Memory B cell (primary cell): ENCODE measurements at regions not wholly inside any gene's neighbourhood (a gene's known extent, or its start where the extent isn't known, plus 50 kb on each side); places are given as distances from the start of the nearest gene placed in this dataset.
"Not testable (repeated sequence)": the region's sequence is repeated elsewhere in the genome, so short reads cannot be mapped to it uniquely, and the experiment has no call there.

ENCODE experiments used
- ATAC-seq: fragments of 150-1000 bp; cut with Tn5 transposase; 2 replicates; pipeline ENCODE4 v1.10.0; 2021; ENCODE audit warnings: low read depth, mild to moderate bottlenecking, moderate library complexity
- DNase-seq, 2 donors: peaks; one replicate each; pipeline ENCODE4 v3.0.0; 2022; ENCODE audit warnings: low spot score in 2 of 2
- H3K27ac Mint-ChIP-seq: one replicate; pipeline ENCODE4 v1.8.0; 2022; ENCODE audit warnings: mild to moderate bottlenecking, moderate library complexity, mixed read lengths
- H3K27me3 Mint-ChIP-seq: one replicate; pipeline ENCODE4 v1.8.0; 2022; ENCODE audit warnings: mixed read lengths
- H3K36me3 Mint-ChIP-seq: one replicate; pipeline ENCODE4 v1.8.0; 2022; ENCODE audit warnings: mild to moderate bottlenecking, mixed read lengths
- H3K4me1 Mint-ChIP-seq: one replicate; pipeline ENCODE4 v1.8.0; 2022; ENCODE audit warnings: mixed read lengths
- H3K4me3 Mint-ChIP-seq: one replicate; pipeline ENCODE4 v1.8.0; 2022; ENCODE audit warnings: mild to moderate bottlenecking, moderate library complexity, mixed read lengths
- H3K9me3 Mint-ChIP-seq: one replicate; pipeline ENCODE4 v1.8.0; 2022; ENCODE audit warnings: mixed read lengths

DNA sequence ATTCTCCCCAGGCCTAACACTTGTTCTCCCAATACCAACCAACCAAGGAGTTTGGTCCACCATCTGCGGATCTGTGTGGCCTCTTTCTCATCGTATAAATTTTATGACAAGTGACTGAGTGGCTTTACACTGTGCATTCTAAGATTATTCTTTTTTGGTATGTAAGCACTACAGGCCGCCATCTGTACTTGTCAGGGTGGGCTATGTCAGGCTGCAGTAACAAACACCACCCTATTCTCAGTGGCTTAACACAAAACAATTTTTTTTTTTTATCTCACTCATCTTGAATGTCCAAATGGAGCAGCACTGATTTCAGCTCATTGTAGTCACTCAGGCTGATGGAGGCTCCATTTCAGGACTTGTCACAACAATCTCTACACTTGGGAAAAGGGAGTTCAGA lies 412.7 kb upstream of the MIR17HG start:
- no peak overlapping the region for H3K4me3 Mint-ChIP-seq
- no peaks in the 10 kb centered on the region for H3K27me3 Mint-ChIP-seq
- H3K9me3 Mint-ChIP-seq: peaks cover 5% of the 10 kb centered on the region
- H3K36me3 Mint-ChIP-seq: no peaks in the 10 kb centered on the region
- no peak for DNase-seq
- ATAC-seq: no peak
- H3K4me1 Mint-ChIP-seq: no peaks in the 10 kb centered on the region
- H3K27ac Mint-ChIP-seq: no peak overlapping the region

DNA sequence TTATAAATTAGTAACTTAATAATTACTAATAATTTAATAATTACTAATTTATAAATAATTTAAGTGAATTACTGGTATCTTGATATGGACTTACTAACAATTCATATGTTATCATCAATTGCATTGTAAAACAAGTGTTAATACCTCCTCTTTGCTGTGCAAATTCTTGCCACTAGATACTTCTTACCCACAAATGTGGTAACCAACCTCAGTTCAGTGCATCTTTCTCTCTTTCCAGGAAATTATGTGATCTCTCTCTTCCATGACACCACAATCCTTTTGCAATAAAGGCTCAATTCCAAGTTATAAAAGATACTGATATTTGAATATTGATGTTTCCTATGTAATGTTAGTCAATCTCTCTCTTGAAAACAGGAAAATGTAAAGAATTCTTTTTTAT lies 408.6 kb upstream of the MIR17HG start:
- Mint-ChIP-seq H3K4me1 (no peaks in the 10 kb centered on the region), H3K36me3 (no peaks in the 10 kb centered on the region), H3K9me3 (peaks cover 4% of the 10 kb centered on the region), H3K4me3 (no peak overlapping the region), H3K27me3 (no peaks in the 10 kb centered on the region), H3K27ac (no peak overlapping the region)
- DNase-seq: no peak
- no peak for ATAC-seq

DNA sequence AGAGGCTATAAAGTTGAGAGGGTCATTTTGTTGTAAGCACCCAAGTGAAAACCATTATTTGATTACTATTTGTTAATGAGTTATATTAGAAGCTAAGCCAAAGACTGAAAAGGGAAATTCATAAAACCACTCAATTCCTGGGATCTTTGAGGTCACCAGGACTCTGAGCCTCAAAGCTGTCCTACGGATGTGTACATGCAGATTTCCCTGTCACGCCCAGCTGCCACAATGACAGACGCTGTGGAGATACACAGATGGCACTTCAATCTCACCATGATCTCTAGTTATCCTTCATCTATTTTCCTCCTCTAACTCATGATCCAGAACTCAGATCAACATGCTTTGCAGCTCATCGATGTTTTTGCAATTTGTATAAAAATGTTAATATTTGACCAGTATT lies 403.5 kb upstream of the MIR17HG start:
- Mint-ChIP-seq H3K4me3 (no peak overlapping the region), H3K27me3 (no peaks in the 10 kb centered on the region), H3K27ac (no peak overlapping the region), H3K4me1 (no peaks in the 10 kb centered on the region), H3K36me3 (no peaks in the 10 kb centered on the region), H3K9me3 (peaks cover 4% of the 10 kb centered on the region)
- DNase-seq (no peak), ATAC-seq (no peak)

DNA sequence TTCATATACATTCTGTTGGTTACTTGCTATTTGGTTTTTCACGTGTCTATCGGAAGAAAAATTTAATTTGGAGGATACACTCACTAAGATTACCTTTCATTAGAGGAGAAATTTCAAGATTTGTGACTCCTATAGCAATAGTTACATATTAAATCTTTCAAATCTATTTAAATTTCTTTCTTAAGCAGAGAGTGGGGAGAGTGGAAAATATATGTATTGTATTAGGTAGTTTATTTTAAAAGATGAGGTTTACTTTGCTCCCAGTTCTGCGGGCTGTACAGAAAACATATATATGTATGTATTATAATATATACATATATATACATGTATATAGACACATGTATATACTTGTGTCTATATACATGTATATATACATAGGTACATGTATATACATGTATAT lies 402.3 kb upstream of the MIR17HG start:
- not testable (repeated sequence) for H3K36me3 Mint-ChIP-seq, H3K4me3 Mint-ChIP-seq, H3K4me1 Mint-ChIP-seq, ATAC-seq, DNase-seq, H3K27me3 Mint-ChIP-seq, H3K27ac Mint-ChIP-seq, H3K9me3 Mint-ChIP-seq

DNA sequence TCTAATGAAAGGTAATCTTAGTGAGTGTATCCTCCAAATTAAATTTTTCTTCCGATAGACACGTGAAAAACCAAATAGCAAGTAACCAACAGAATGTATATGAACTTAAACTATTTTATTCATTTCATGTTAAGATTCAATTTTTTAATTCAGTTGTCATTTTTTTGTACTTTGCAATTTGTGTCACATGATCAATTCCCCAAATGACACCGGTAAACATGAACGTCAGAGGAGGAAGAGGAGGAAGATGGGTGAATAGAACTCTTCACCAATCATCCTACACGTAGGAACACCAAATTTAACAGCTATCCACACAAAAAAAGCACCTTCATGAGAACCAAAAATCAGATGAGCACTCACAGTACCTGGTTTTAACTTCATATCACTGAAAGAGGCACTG lies 401.4 kb upstream of the MIR17HG start:
- not testable (repeated sequence) for H3K27me3 Mint-ChIP-seq, ATAC-seq, H3K9me3 Mint-ChIP-seq, DNase-seq, H3K4me3 Mint-ChIP-seq, H3K27ac Mint-ChIP-seq, H3K4me1 Mint-ChIP-seq, H3K36me3 Mint-ChIP-seq

DNA sequence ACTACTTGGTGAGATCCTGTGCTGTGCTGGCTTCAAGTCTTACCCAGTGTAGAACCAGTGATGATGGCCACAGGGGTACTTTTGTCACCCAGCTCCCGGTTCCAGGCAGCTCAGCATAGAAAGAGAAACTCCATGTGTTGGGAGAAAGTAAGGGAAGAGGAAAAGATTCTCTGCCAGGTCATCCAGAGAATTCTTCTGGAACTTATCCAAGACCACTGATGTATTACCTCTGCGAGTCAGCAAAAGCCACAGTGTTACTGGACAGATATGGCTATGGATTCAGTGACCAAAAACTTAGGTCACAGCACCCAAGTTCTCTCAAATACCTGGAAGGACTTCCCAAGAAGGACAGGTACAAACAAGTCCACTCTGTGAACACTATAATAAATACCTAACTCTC lies 399.5 kb upstream of the MIR17HG start:
- no peaks in the 10 kb centered on the region for H3K36me3 Mint-ChIP-seq
- H3K4me1 Mint-ChIP-seq: no peaks in the 10 kb centered on the region
- H3K27ac Mint-ChIP-seq: no peak overlapping the region
- H3K27me3 Mint-ChIP-seq: no peaks in the 10 kb centered on the region
- DNase-seq (no peak), ATAC-seq (no peak)
- H3K4me3 Mint-ChIP-seq: no peak overlapping the region
- peaks cover 4% of the 10 kb centered on the region for H3K9me3 Mint-ChIP-seq

DNA sequence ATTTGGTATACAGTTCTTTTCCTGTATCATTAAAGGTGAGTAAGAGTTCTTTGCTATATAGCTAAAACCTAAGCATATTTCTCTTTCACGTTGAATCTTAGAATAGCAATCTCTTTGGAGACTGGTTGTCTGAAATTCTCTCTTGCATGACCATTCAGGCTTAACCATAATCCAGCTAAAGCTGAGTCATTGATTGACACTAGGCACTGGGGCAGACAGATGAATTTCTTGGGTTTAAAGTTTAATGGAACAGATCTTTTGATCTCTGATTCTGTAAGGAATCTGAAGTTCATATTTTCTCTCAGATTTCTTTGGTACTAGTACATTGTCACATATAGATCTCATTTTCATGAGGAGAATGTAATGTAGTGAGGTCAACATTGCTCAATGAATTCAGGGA lies 397.3 kb upstream of the MIR17HG start:
- Mint-ChIP-seq H3K27ac (no peak overlapping the region), H3K27me3 (no peaks in the 10 kb centered on the region), H3K4me1 (no peaks in the 10 kb centered on the region), H3K4me3 (no peak overlapping the region), H3K36me3 (no peaks in the 10 kb centered on the region), H3K9me3 (peaks cover 4% of the 10 kb centered on the region)
- ATAC-seq (no peak), DNase-seq (no peak)

DNA sequence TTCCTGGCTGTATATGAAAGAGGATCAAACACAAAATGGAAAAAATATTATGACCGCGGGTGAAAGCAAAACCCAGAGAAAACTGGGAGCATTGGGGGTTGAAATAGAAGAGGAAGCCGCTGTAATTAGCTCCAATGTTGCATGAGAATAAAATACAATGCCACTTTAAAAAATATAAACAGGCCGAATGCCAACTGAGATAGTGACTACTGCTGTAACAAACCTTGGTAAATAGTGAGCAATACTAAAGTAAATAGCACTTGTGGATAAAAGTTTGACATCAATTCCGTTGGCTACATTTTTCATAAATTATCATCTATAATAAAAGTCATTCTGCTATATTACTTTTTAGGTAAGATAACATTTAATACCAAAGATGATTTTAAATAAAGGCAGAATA lies 395.8 kb upstream of the MIR17HG start:
- DNase-seq (no peak), ATAC-seq (no peak)
- Mint-ChIP-seq H3K9me3 (peaks cover 5% of the 10 kb centered on the region), H3K27me3 (no peaks in the 10 kb centered on the region), H3K4me1 (no peaks in the 10 kb centered on the region), H3K4me3 (no peak overlapping the region), H3K27ac (no peak overlapping the region), H3K36me3 (no peaks in the 10 kb centered on the region)

DNA sequence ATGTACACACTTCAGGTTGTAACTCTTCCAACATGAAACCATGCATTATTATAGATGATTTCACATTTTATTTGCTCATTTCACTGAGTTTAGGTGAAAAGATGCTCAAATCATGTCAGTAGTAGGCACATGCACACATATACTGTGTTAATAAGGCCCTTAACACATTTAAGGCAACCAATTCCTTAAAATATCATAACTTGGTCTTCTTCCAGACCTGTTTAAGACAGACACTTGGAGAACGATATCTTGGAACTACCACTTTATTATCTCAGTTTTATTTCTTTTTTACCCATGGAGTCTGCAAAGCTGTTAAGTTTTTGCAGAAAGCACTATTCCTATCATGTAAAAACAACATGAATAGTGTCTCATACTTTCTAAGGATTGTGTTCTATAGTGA lies 395.2 kb upstream of the MIR17HG start:
- H3K9me3 Mint-ChIP-seq: peaks cover 5% of the 10 kb centered on the region
- H3K4me1 Mint-ChIP-seq: no peaks in the 10 kb centered on the region
- H3K27me3 Mint-ChIP-seq: no peaks in the 10 kb centered on the region
- H3K27ac Mint-ChIP-seq: no peak overlapping the region
- ATAC-seq (no peak), DNase-seq (no peak)
- no peaks in the 10 kb centered on the region for H3K36me3 Mint-ChIP-seq
- no peak overlapping the region for H3K4me3 Mint-ChIP-seq

DNA sequence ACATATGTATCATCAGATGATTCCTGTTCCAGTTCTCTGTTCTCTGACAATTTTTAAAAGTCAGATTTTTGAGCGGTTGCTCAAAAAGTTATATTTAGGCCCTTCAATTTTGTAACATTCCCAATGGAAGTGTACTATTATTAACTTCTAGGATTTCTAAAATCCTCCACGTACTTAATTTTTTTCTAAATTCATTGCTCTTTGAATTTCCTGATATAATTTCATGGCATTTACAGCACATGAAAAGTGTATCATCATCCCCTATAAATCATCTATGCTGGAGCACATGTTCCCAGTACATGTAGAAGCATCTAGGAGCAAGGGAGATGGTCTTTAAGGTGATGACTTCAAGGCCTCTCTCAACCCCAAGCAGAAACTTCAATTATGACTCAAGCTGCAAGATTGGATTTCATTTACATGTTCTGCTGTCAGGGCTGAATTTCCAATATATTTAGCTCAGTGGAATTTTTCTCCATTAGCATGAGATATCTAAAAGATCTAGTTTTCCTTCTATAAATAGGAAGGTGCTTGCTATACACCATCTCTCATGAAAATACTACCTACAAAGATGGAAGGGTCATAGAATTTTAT lies 392.8 kb upstream of the MIR17HG start:
- Mint-ChIP-seq H3K36me3 (no peaks in the 10 kb centered on the region), H3K4me1 (no peaks in the 10 kb centered on the region), H3K27ac (no peak overlapping the region), H3K4me3 (no peak overlapping the region), H3K9me3 (peaks cover 1% of the 10 kb centered on the region), H3K27me3 (no peaks in the 10 kb centered on the region)
- ATAC-seq (no peak), DNase-seq (no peak)

DNA sequence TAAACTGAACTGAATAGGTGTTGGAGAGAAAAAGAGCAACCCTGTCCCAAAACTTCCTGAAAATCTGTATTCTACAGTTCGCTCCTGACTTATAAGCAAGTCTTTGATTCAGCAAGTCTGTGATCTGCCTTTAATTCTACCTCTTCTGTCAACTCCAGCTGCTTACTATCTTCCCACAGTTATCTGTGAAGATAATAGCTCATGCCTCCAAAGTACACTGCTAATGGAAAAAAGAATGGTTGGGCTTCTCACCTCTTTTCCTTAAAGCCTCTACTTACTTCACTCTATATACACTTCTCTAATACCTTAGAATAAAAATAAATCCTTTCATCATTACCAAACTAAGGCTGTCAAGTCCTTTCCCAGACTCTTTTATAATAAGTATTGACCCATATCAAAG lies 391.5 kb upstream of the MIR17HG start:
- ATAC-seq (no peak), DNase-seq (no peak)
- Mint-ChIP-seq H3K4me3 (no peak overlapping the region), H3K27me3 (no peaks in the 10 kb centered on the region), H3K9me3 (peaks cover 3% of the 10 kb centered on the region), H3K4me1 (no peaks in the 10 kb centered on the region), H3K27ac (no peak overlapping the region), H3K36me3 (no peaks in the 10 kb centered on the region)

DNA sequence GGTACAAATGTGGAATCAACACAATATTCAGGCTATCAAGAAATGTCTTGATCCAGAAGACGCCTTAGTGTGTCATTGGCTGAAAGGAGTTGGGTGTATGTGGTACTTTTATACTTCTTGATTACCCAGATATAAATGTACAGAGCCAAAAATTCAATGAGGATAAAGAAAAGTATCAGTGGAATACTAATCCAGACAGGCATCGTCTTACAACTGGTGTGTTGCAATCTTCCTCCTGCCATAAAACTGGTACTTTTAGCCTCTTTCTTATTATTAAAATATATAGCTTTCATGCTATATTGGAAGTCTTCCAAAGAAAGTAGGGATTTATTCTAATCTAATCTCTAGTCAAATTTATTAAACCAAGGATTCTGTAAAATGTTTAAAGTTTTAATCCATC lies 388.6 kb upstream of the MIR17HG start:
- H3K27ac Mint-ChIP-seq: no peak overlapping the region
- DNase-seq (no peak), ATAC-seq (no peak)
- H3K4me3 Mint-ChIP-seq: no peak overlapping the region
- no peaks in the 10 kb centered on the region for H3K4me1 Mint-ChIP-seq
- peaks cover 3% of the 10 kb centered on the region for H3K9me3 Mint-ChIP-seq
- no peaks in the 10 kb centered on the region for H3K27me3 Mint-ChIP-seq
- no peaks in the 10 kb centered on the region for H3K36me3 Mint-ChIP-seq

DNA sequence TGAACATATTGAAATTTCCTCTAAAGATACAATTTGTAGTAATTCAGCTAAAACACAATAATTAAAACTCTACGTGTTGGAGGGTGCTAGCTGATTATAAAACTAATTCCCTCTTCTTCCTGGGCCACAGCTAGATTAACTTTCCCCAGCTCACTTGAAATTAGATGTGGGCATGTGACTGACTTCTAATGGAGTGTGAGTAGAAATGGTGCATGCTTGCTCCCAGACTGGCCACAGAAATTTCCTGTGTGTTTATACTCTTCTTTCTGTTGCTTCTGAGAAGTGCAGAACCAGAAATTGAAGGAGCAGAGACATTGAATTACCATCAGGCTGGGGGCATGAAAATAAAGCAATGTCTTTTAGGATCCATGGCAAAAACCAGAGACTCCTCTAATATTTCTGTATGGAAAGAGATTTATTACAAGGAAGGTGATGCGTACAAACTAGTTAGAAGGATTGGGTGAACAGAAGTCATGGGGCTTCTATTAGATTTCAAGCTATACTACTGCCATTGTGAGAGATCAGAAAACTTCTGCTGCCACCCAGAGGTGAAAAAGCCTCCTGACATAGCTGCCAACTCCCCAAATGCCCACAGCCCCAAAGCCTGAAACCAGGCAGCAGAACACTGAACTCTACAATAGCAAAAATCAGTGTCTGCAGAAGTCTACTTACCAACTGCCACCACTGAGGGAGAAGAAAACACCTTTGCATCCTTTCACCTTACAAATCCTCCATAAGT lies 379.2 kb upstream of the MIR17HG start:
- DNase-seq (no peak), ATAC-seq (no peak)
- H3K36me3 Mint-ChIP-seq: no peaks in the 10 kb centered on the region
- no peaks in the 10 kb centered on the region for H3K27me3 Mint-ChIP-seq
- no peak overlapping the region for H3K4me3 Mint-ChIP-seq
- H3K9me3 Mint-ChIP-seq: peaks cover 1% of the 10 kb centered on the region
- no peaks in the 10 kb centered on the region for H3K4me1 Mint-ChIP-seq
- no peak overlapping the region for H3K27ac Mint-ChIP-seq

DNA sequence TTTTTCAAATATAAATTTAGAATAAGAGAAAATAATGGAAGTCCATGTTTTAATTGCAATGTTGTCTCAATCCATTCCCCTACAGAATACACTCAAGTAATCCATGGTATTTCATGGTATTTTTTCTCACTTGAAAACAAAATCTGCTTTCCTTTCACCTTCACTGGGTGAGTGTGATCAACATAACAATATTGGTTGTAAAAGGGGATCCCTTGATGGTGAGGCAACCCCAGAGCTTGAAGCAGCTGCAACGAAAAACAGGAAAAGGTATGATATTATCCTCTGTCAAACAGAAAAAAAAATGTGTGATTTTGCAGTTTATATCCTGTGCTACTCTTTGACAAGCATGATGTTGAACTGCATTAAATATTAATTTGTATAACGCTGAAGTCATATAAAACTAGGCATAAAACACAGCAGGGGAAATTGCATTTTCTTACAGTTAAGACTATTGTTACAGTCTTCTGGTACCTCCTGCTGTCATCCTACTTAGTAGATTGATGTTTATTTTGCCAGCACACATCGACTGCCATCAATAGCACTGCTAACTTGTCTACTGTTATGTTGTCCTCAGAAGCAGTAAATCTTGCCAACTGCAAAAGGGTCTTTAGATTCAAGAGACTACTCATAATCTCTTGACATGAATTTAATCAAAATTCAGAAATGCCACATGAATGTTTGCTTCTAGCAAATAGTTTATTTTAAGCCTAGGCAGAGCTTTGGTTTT lies 373.1 kb upstream of the MIR17HG start:
- no peaks in the 10 kb centered on the region for H3K4me1 Mint-ChIP-seq
- no peak overlapping the region for H3K4me3 Mint-ChIP-seq
- no peak for ATAC-seq
- H3K9me3 Mint-ChIP-seq: peaks cover 4% of the 10 kb centered on the region
- no peaks in the 10 kb centered on the region for H3K27me3 Mint-ChIP-seq
- DNase-seq: no peak
- H3K27ac Mint-ChIP-seq: no peak overlapping the region
- H3K36me3 Mint-ChIP-seq: no peaks in the 10 kb centered on the region

DNA sequence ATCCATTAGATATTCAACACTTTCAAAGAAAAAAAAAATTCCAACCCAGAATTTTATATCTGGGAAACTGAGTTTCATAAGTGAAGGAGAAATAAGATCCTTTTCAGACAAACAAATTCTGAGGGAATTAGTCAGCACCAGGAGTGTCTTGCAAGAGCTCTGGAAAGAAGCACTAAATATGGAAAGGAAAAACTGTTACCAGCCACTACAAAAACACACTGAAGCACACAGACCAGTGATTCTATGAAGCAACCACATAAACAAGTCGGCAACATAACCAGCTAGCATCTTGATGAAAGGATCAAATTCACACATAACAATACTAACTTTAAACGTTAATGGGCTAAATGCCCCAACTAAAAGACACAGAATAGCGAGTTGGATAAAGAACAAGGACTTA lies 368.4 kb upstream of the MIR17HG start:
- Mint-ChIP-seq H3K27me3 (no peaks in the 10 kb centered on the region), H3K9me3 (peaks cover 10% of the 10 kb centered on the region), H3K36me3 (no peaks in the 10 kb centered on the region), H3K27ac (no peak overlapping the region), H3K4me1 (no peaks in the 10 kb centered on the region), H3K4me3 (no peak overlapping the region)
- ATAC-seq: no peak
- DNase-seq: no peak
